ENCODE measurements at regions not wholly inside any gene's neighbourhood (a gene's known extent, or its start where the extent isn't known, plus 50 kb on each side); places are given as distances from the start of the nearest gene placed in this dataset.

GRCh38 chr2:180063494-180064092 is 56.5 kb upstream of the CWC22 start:
- in situ Hi-C loops (cut with MboI; ENCODE audit: low pct_unique_long_range_greater_than_20kb, low sequenced_read_pairs, unreplicated experiment) = no loop called here
- no peak for TF ChIP-seq CTCF (IDR thresholded peaks at IDR 0.05; ENCODE audit: extremely low read depth, insufficient read depth, missing control alignments)
- DNase-seq (ENCODE audit: low spot score) = no peak

GRCh38 chr2:180062178-180062577 is 55.1 kb upstream of the CWC22 start:
- TF ChIP-seq CTCF (IDR thresholded peaks at IDR 0.05; ENCODE audit: extremely low read depth, insufficient read depth, missing control alignments) = no peak
- no peak for DNase-seq (ENCODE audit: low spot score)
- in situ Hi-C loops (cut with MboI; ENCODE audit: low pct_unique_long_range_greater_than_20kb, low sequenced_read_pairs, unreplicated experiment) = no loop called here

GRCh38 chr2:180061546-180061945 is 54.4 kb upstream of the CWC22 start:
- no peak for TF ChIP-seq CTCF (IDR thresholded peaks at IDR 0.05; ENCODE audit: extremely low read depth, insufficient read depth, missing control alignments)
- in situ Hi-C loops (cut with MboI; ENCODE audit: low pct_unique_long_range_greater_than_20kb, low sequenced_read_pairs, unreplicated experiment) = no loop called here
- DNase-seq (ENCODE audit: low spot score) = no peak

- no peak for TF ChIP-seq CTCF (IDR thresholded peaks at IDR 0.05; ENCODE audit: extremely low read depth, insufficient read depth, missing control alignments)
- in situ Hi-C loops (cut with MboI; ENCODE audit: low pct_unique_long_range_greater_than_20kb, low sequenced_read_pairs, unreplicated experiment) = no loop called here
- no peak for DNase-seq (ENCODE audit: low spot score)
These were observed 54.0 kb upstream of the CWC22 start for GRCh38 chr2:180061085-180061484.

GRCh38 chr2:180058993-180059392 is 51.9 kb upstream of the CWC22 start:
- TF ChIP-seq CTCF (IDR thresholded peaks at IDR 0.05; ENCODE audit: extremely low read depth, insufficient read depth, missing control alignments) = no peak
- in situ Hi-C loops (cut with MboI; ENCODE audit: low pct_unique_long_range_greater_than_20kb, low sequenced_read_pairs, unreplicated experiment) = no loop called here
- no peak for DNase-seq (ENCODE audit: low spot score)

- TF ChIP-seq CTCF (IDR thresholded peaks at IDR 0.05; ENCODE audit: extremely low read depth, insufficient read depth, missing control alignments) = no peak
- DNase-seq (ENCODE audit: low spot score) = no peak
- in situ Hi-C loops (cut with MboI; ENCODE audit: low pct_unique_long_range_greater_than_20kb, low sequenced_read_pairs, unreplicated experiment) = no loop called here
These were observed 50.8 kb upstream of the CWC22 start for GRCh38 chr2:180057706-180058412.
